IMR-90 (cell line): ENCODE measurements at regions not wholly inside any gene's neighbourhood (a gene's known extent, or its start where the extent isn't known, plus 50 kb on each side); places are given as distances from the start of the nearest gene placed in this dataset.

Experiments
- FOS ChIP-seq: fragments of 150-350 bp; IDR thresholded peaks from 2 replicates; pipeline ENCODE4 v1.6.1; 2016; ENCODE audit warnings: low read depth, low read length
- POLR2A ChIP-seq: IDR thresholded peaks from 2 replicates; pipeline ENCODE4 v1.6.1; 2012; ENCODE audit warnings: mild to moderate bottlenecking, low read depth, low read length
- RAD21 ChIP-seq: IDR thresholded peaks from 2 replicates; pipeline ENCODE4 v1.6.1; 2012; ENCODE audit warnings: low read length, improper control_type of control experiment
- TF ChIP-seq, protein P1 (sequence below): conservative IDR thresholded peaks from 2 replicates; pipeline ENCODE4 v1.5.1; 2012; ENCODE audit warnings: mild to moderate bottlenecking, low read depth, low read length, improper control_type of control experiment

- no peak for TF ChIP-seq RAD21
- TF ChIP-seq, protein P1, sequence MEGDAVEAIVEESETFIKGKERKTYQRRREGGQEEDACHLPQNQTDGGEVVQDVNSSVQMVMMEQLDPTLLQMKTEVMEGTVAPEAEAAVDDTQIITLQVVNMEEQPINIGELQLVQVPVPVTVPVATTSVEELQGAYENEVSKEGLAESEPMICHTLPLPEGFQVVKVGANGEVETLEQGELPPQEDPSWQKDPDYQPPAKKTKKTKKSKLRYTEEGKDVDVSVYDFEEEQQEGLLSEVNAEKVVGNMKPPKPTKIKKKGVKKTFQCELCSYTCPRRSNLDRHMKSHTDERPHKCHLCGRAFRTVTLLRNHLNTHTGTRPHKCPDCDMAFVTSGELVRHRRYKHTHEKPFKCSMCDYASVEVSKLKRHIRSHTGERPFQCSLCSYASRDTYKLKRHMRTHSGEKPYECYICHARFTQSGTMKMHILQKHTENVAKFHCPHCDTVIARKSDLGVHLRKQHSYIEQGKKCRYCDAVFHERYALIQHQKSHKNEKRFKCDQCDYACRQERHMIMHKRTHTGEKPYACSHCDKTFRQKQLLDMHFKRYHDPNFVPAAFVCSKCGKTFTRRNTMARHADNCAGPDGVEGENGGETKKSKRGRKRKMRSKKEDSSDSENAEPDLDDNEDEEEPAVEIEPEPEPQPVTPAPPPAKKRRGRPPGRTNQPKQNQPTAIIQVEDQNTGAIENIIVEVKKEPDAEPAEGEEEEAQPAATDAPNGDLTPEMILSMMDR: no peak
- no peak for TF ChIP-seq FOS
- TF ChIP-seq POLR2A: no peak
Measured at GRCh38 chr6:4474810-4475209, 301.4 kb upstream of the CDYL start.
